ENCODE measurements at regions not wholly inside any gene's neighbourhood (a gene's known extent, or its start where the extent isn't known, plus 50 kb on each side); places are given as distances from the start of the nearest gene placed in this dataset.
"Not testable (repeated sequence)": the region's sequence is repeated elsewhere in the genome, so short reads cannot be mapped to it uniquely, and the experiment has no call there.

GRCh38 chr2:122051659-122052058, 296.2 kb downstream of the TSN start:
- in situ Hi-C loops (cut with HindIII; ENCODE audit: low sequenced_read_pairs) = not testable (repeated sequence)

DNA sequence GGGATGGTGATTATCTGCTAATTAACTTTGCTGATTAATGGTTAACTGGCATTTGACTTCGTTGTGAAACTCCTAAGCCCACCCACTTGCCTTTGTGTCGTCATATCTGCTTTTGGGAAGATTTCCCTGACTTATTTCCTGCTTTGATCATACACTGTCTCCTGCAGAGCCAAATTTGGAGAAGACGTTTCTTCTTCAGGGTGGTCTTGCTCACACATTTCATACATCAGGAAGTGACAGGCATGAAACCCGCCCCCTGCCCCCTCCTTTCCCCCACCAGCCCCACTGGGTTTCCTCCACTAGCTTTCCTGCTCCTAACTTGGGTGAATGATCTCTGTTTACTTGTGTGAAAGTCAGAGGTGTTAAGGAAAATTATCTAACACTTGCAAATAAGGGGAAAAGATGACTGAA, 300.1 kb downstream of the TSN start:
- in situ Hi-C loops (cut with HindIII; ENCODE audit: low sequenced_read_pairs) = no loop called here

- in situ Hi-C loops (cut with HindIII; ENCODE audit: low sequenced_read_pairs) = no loop called here
Observed at GRCh38 chr2:122056853-122057252, 301.4 kb downstream of the TSN start.

- in situ Hi-C loops (cut with HindIII; ENCODE audit: low sequenced_read_pairs) = no loop called here
Observed at GRCh38 chr2:122061206-122061605, 305.8 kb downstream of the TSN start.

DNA sequence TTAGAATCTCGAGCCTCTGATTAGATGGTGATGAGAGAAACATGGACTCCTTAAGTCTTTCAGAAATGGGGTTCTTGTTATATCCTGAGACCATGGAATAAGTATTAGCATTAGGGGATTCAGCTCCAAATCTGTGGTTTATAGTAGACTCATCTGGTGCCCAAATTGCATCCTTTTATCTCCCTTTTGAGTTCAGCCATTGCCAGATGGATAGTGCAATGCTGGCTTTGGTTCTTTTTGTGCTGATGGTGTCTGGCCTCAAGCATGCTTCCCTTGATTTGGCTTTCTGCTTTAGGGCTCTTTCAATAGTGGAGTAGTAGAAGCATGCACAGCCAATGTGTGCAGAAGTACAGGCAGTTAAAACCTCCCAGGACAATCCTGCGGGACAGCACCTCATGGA, 306.4 kb downstream of the TSN start:
- in situ Hi-C loops (cut with HindIII; ENCODE audit: low sequenced_read_pairs) = no loop called here

GRCh38 chr2:122062506-122062905, 307.1 kb downstream of the TSN start:
- in situ Hi-C loops (cut with HindIII; ENCODE audit: low sequenced_read_pairs) = no loop called here

GRCh38 chr2:122063716-122064115, 308.3 kb downstream of the TSN start:
- in situ Hi-C loops (cut with HindIII; ENCODE audit: low sequenced_read_pairs) = no loop called here

DNA sequence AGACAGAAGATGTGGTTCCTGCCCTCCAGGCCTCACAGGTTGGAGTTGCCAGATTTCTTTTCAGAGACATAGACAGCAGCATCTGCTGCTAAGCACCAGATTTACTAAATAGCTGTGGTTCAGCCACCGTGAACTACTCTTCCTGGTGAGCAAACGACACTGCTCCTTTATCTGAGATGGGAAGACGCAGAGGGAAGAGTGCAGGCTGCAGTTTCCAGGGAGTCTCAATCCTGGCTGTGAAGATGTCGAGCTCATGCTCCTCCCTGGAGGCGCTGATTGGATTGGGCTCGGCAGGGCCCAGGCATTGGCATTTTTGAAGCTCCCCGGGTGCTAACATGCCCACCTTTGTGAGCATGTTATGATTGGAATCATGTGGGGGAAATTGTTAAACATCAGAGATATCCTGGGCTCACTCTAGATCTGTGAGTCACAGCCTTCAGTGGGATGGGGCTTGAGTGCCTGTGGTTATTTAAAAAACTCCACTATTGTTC, 314.8 kb downstream of the TSN start:
- in situ Hi-C loops (cut with HindIII; ENCODE audit: low sequenced_read_pairs) = no loop called here

- in situ Hi-C loops (cut with HindIII; ENCODE audit: low sequenced_read_pairs) = no loop called here
Observed at GRCh38 chr2:122072666-122073065, 317.2 kb downstream of the TSN start.

DNA sequence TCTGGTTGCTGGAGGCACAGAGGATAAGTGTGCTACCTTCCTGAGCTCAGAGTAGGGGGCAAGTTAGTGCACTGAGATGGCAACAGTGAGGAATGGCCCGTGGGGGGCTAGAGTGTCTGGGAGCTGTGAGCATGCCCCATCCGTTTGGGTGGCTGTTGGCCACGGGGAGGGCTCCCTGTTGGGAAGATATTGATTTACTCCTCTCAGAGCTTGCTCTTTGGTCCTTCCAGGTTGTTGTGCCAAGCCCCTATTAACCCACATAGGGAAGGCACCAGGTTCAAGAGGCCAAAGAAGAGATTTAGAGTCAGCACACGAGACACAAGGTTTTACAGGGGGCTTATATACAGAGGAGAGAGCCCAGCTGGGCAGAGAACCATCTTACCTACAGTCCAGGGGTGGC, 318.8 kb downstream of the TSN start:
- in situ Hi-C loops (cut with HindIII; ENCODE audit: low sequenced_read_pairs) = no loop called here

DNA sequence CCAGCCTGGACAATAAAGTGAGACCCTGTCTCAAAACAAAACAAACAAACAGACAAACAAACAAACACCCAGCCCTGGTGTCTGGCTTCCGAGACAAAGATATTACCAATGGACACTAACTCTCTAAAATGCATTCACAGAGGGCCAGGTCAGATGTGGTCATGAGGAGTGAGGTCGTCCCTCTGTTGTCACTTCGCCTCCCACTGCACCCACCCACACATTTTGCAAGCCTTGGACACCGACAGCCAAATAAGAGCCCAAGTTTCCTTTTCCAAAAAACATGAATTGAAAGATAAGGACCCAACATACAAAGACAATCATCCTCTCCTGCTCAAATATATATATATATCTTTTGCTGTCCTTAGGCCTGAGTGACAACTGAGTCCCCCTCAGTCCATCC, 319.9 kb downstream of the TSN start:
- in situ Hi-C loops (cut with HindIII; ENCODE audit: low sequenced_read_pairs) = no loop called here

GRCh38 chr2:122077114-122077513, 321.7 kb downstream of the TSN start:
- in situ Hi-C loops (cut with HindIII; ENCODE audit: low sequenced_read_pairs) = no loop called here

GRCh38 chr2:122077771-122078170, 322.3 kb downstream of the TSN start:
- in situ Hi-C loops (cut with HindIII; ENCODE audit: low sequenced_read_pairs) = no loop called here

DNA sequence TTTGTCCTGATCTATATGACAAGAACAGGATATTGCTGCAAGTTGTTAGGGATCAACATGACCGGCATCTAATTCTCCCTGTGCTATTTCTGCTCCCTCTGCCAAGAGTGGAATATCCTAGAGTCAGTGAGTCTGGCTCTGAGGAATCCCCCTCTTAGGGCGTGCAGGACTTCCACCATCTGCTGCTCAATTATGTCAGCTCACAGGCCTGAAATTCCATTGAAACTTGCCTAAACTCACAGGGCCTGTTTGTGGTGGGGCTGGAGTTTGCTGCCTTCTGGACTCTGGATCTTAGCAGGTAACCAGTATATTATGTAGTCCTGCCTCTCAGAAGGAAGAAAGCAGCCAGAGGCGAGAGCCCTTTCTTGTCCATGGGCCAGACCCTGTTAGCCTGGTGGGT, 323.0 kb downstream of the TSN start:
- in situ Hi-C loops (cut with HindIII; ENCODE audit: low sequenced_read_pairs) = no loop called here

- in situ Hi-C loops (cut with HindIII; ENCODE audit: low sequenced_read_pairs) = no loop called here
Observed at GRCh38 chr2:122079844-122080243, 324.4 kb downstream of the TSN start.

GRCh38 chr2:122080316-122080715, 324.9 kb downstream of the TSN start:
- in situ Hi-C loops (cut with HindIII; ENCODE audit: low sequenced_read_pairs) = no loop called here

DNA sequence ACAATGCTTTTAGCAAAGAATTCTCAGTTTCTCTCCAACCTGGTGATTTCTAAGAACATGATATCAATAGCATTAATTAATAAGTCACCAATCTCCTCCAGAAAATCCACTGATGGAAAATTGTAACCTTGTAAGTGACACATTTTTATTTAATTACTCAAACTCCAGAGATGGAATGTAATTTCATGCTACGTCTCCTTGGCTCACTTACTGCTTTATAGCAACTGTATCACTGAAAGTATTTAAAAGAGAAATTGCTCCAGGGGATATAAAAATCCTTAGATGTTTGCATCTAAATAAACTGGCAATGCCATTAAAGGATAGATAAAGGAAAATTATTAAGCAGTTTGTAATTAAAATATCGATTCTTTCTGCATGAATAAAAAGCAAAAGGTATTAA, 325.4 kb downstream of the TSN start:
- in situ Hi-C loops (cut with HindIII; ENCODE audit: low sequenced_read_pairs) = no loop called here

DNA sequence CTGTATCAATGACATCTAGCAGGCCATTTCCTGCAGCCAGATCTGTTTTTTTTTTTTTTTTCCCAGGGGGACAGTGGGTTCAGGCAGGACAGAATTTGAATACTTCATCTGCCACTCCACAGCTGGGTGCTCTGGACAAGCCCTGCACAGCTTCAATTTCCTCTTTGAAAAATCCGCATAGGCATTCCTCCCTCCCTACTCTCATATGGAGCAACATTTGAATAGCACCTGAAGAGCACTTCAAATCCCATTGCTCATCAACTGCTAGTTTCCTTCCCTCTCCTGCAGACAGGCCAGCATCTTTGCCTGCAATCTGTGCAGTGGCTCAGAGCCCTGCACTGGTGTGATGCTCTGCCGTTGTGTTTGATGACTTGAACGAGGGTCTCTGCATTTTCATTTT, 326.3 kb downstream of the TSN start:
- in situ Hi-C loops (cut with HindIII; ENCODE audit: low sequenced_read_pairs) = no loop called here

DNA sequence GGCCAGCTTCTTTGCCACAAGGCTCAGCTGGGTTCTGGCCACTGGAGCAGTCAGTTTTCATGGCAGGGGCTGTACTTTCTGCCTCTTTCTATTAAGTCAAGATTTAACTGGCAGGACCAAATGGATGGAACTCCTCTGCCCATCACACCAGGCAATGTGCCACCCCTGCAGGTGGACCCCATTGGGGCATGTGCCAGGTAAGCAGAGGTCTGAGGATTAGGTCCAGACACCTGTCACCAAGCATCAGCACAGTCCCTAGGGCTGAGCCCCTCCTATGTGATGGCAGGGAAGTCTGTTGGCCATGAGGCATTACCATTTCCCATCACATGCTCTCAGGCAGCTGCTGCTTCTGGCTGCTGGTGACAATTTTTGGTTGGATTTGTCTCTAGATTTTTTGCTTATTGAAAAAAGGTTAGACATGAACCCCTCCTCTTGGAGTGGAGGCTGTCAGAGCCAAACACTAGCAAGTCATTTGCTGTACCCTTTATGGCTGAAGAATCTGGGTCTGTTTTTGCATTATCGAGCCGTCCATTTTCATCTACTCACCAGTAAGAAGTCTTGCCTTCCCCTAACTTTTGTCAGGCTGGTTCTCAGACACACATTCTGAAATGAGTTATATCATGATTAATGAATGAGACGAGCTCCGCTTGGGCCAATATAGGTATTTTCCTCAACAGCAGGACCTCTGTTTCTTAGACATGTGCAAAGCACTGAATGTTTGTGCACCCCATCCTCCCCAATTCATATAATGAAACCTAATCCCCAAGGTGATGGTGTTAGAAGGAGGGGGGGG, 328.0 kb downstream of the TSN start:
- in situ Hi-C loops (cut with HindIII; ENCODE audit: low sequenced_read_pairs) = no loop called here

- in situ Hi-C loops (cut with HindIII; ENCODE audit: low sequenced_read_pairs) = not testable (repeated sequence)
Observed at GRCh38 chr2:122085672-122086071, 330.2 kb downstream of the TSN start.

GRCh38 chr2:122094557-122094956, 339.1 kb downstream of the TSN start:
- in situ Hi-C loops (cut with HindIII; ENCODE audit: low sequenced_read_pairs) = no loop called here

- in situ Hi-C loops (cut with HindIII; ENCODE audit: low sequenced_read_pairs) = no loop called here
Observed at GRCh38 chr2:122096761-122097160, 341.3 kb downstream of the TSN start.

DNA sequence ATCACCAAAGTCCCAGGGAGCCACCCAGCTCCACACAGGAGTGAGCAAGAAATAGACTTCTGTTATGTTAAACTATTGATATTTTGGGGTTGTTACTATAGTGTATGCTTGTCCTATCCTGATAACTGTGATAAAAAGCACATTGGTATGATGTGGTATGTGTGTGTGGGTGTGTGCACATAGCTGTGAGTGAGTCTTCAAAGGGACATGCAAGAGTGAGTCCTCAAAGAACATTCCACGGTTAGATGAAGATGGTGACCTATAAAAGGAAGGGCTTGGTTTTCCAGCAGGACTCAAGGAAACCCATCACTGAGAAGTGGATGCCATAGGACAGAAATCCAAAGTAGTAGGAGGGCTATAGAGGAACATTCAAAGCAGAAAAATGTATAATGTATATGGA, 342.9 kb downstream of the TSN start:
- in situ Hi-C loops (cut with HindIII; ENCODE audit: low sequenced_read_pairs) = no loop called here

All from endothelial cell of hepatic sinusoid (primary cell).